ENCODE measurements at regions not wholly inside any gene's neighbourhood (a gene's known extent, or its start where the extent isn't known, plus 50 kb on each side); places are given as distances from the start of the nearest gene placed in this dataset.
A peak's percentile ranks its signal among the peaks of the same experiment; 100 is the strongest.

DNA sequence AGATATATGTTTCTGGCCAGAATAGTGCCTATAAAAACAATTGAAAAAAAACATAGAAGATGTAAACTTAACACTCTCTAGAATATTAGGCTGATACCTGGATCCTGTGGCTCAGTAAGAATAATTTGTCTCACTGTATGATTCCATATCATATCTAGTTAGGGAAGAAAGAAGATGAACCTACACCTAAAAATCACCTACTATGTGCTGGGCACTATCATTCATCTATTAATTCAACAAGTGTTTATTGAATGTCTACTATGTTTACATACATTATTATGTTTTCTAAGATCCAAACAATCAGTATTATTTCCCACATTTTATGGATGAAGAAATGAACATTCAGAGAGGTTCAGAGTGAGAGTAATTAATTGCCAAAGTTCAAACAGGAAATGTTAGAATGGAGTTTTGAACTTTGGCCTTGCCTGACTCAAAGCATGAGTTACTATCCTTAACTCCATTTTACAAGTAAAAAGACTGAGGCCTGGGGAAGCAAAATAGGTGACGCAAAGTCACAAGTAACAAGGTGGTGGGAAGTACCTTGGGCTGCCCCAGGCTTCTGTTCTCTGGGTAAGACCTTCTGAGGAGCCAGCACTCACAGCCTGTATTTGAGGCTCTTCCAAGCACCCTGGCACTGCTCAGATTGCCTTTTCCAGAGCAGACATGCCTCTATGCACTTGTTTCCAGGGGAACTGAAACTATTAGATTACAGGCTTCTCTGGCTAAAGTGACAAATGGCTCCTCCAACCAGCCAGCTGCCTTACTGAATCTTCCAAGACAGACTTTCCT is 111.1 kb upstream of the ACSL4 start:
- FAIRE-seq: no peak
- Histone ChIP-seq H3K36me3 (ENCODE audit: control insufficient read depth in 2 of 3, insufficient read depth in 3 of 3, low read length in 3 of 3) (no peaks in the 10 kb centered on the region), H3K9me3 (ENCODE audit: control insufficient read depth in 2 of 3, insufficient read depth in 1 of 3, low read length in 3 of 3) (no peaks in the 10 kb centered on the region), H3K27ac (ENCODE audit: low read depth in 2 of 2, low read length in 2 of 2) (no peak overlapping the region), H3K27me3 (ENCODE audit: control insufficient read depth, insufficient read depth, low read length) (peaks cover 4% of the 10 kb centered on the region), H3K4me1 (ENCODE audit: control insufficient read depth in 2 of 3, insufficient read depth in 2 of 3, low read depth in 1 of 3, low read length in 3 of 3) (no peaks in the 10 kb centered on the region), H3K9ac (ENCODE audit: low read length in 3 of 3) (no peak overlapping the region), H3K4me3 (ENCODE audit: low read length in 3 of 3) (no peak overlapping the region)
- TF ChIP-seq, protein P1, sequence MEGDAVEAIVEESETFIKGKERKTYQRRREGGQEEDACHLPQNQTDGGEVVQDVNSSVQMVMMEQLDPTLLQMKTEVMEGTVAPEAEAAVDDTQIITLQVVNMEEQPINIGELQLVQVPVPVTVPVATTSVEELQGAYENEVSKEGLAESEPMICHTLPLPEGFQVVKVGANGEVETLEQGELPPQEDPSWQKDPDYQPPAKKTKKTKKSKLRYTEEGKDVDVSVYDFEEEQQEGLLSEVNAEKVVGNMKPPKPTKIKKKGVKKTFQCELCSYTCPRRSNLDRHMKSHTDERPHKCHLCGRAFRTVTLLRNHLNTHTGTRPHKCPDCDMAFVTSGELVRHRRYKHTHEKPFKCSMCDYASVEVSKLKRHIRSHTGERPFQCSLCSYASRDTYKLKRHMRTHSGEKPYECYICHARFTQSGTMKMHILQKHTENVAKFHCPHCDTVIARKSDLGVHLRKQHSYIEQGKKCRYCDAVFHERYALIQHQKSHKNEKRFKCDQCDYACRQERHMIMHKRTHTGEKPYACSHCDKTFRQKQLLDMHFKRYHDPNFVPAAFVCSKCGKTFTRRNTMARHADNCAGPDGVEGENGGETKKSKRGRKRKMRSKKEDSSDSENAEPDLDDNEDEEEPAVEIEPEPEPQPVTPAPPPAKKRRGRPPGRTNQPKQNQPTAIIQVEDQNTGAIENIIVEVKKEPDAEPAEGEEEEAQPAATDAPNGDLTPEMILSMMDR (IDR thresholded peaks at IDR 0.05; ENCODE audit: borderline replicate concordance, extremely low read depth, insufficient read depth): no peak
- intact Hi-C loops (cut with DNase I): no loop called here
- peak in 4 of 5 donors; percentile 30 to 74 (median 55) for DNase-seq

DNA sequence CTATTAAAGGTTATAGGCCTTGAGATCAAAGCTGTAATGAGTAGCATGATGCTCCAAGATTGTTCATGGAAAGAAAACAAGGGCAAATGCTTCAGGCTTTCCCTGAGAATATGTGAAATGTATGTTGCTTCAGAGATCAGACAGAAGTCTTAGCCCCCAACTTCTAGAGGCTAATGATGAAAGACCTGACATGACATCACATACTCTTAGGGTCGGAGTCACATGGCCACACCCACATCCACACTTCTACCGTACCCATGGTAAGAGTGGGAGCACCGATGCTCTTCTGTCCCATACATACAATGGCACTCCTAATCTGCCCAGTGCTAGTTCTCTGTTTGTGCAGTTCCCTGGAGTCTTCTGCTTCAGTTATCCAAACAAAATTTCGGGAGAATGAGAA is 111.9 kb upstream of the ACSL4 start:
- intact Hi-C loops (cut with DNase I): no loop called here
- Histone ChIP-seq H3K9me3 (ENCODE audit: control insufficient read depth in 2 of 3, insufficient read depth in 1 of 3, low read length in 3 of 3) (no peaks in the 10 kb centered on the region), H3K4me1 (ENCODE audit: control insufficient read depth in 2 of 3, insufficient read depth in 2 of 3, low read depth in 1 of 3, low read length in 3 of 3) (no peaks in the 10 kb centered on the region), H3K36me3 (ENCODE audit: control insufficient read depth in 2 of 3, insufficient read depth in 3 of 3, low read length in 3 of 3) (no peaks in the 10 kb centered on the region), H3K27me3 (ENCODE audit: control insufficient read depth, insufficient read depth, low read length) (peaks cover 4% of the 10 kb centered on the region), H3K9ac (ENCODE audit: low read length in 3 of 3) (no peak overlapping the region), H3K27ac (ENCODE audit: low read depth in 2 of 2, low read length in 2 of 2) (no peak overlapping the region), H3K4me3 (ENCODE audit: low read length in 3 of 3) (no peak overlapping the region)
- FAIRE-seq: no peak
- no peak for DNase-seq
- TF ChIP-seq, protein P1 (IDR thresholded peaks at IDR 0.05; ENCODE audit: borderline replicate concordance, extremely low read depth, insufficient read depth): no peak

DNA sequence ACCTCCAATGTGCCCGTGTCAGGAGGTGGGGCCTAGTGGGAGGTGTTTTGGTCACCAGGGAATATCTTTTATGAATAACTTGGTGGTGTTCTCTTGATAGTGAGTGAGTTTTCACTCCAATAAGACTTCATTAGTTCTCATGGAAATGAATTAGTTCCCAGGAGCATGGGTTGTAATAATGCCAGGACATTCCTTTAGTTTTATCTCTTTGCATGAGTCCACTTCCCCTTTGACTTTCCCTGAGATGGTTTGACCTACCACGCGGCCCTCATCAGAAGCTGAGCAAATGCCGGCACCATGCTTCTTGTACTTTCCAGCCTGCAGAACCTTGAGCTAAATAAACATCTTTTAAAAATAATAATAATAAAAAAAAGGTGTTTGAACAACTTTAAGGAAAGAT is 112.9 kb upstream of the ACSL4 start:
- Histone ChIP-seq H3K27ac (ENCODE audit: low read depth in 2 of 2, low read length in 2 of 2) (no peak overlapping the region), H3K4me3 (ENCODE audit: low read length in 3 of 3) (no peak overlapping the region), H3K36me3 (ENCODE audit: control insufficient read depth in 2 of 3, insufficient read depth in 3 of 3, low read length in 3 of 3) (no peaks in the 10 kb centered on the region), H3K9ac (ENCODE audit: low read length in 3 of 3) (no peak overlapping the region), H3K9me3 (ENCODE audit: control insufficient read depth in 2 of 3, insufficient read depth in 1 of 3, low read length in 3 of 3) (no peaks in the 10 kb centered on the region), H3K4me1 (ENCODE audit: control insufficient read depth in 2 of 3, insufficient read depth in 2 of 3, low read depth in 1 of 3, low read length in 3 of 3) (no peaks in the 10 kb centered on the region), H3K27me3 (ENCODE audit: control insufficient read depth, insufficient read depth, low read length) (peaks cover 4% of the 10 kb centered on the region)
- DNase-seq: no peak
- no peak for FAIRE-seq
- TF ChIP-seq, protein P1 (IDR thresholded peaks at IDR 0.05; ENCODE audit: borderline replicate concordance, extremely low read depth, insufficient read depth): no peak
- intact Hi-C loops (cut with DNase I): no loop called here
